ENCODE measurements at regions not wholly inside any gene's neighbourhood (a gene's known extent, or its start where the extent isn't known, plus 50 kb on each side); places are given as distances from the start of the nearest gene placed in this dataset.

GRCh38 chr15:23763021-23763420 lies 75.9 kb upstream of the NDN start:
- TF ChIP-seq, protein P1, sequence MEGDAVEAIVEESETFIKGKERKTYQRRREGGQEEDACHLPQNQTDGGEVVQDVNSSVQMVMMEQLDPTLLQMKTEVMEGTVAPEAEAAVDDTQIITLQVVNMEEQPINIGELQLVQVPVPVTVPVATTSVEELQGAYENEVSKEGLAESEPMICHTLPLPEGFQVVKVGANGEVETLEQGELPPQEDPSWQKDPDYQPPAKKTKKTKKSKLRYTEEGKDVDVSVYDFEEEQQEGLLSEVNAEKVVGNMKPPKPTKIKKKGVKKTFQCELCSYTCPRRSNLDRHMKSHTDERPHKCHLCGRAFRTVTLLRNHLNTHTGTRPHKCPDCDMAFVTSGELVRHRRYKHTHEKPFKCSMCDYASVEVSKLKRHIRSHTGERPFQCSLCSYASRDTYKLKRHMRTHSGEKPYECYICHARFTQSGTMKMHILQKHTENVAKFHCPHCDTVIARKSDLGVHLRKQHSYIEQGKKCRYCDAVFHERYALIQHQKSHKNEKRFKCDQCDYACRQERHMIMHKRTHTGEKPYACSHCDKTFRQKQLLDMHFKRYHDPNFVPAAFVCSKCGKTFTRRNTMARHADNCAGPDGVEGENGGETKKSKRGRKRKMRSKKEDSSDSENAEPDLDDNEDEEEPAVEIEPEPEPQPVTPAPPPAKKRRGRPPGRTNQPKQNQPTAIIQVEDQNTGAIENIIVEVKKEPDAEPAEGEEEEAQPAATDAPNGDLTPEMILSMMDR (IDR thresholded peaks at IDR 0.05) = no peak
- TF ChIP-seq POLR2A (IDR thresholded peaks at IDR 0.05) = no peak

Measured in uterus (tissue), 2 donors.